Coronary artery (tissue), 2 donors: ENCODE measurements at regions not wholly inside any gene's neighbourhood (a gene's known extent, or its start where the extent isn't known, plus 50 kb on each side); places are given as distances from the start of the nearest gene placed in this dataset.

Experiments used
- DNase-seq: peaks from one replicate; pipeline ENCODE4 v3.0.0-alpha.2; 2017; ENCODE audit warnings: low spot score
- H3K27ac ChIP-seq, 2 donors: fragments of 200-600 bp; sonication (generic); one replicate each; pipeline ENCODE4 v1.5.1; 2016 to 2019
- H3K4me3 ChIP-seq: fragments of 200-600 bp; sonication (generic); 2 replicates; pipeline ENCODE4 v1.5.1; 2016; ENCODE audit warnings: mild to moderate bottlenecking, moderate library complexity
- CTCF ChIP-seq: fragments of 200-600 bp; sonication (generic); IDR thresholded peaks from one replicate; pipeline ENCODE4 v1.5.1; 2019; ENCODE audit warnings: antibody characterized with exemption

GRCh38 chr14:65853407-65853955 is 441.0 kb downstream of the FUT8 start:
- no peak for TF ChIP-seq CTCF
- no peak for DNase-seq
- no peak overlapping the region for H3K27ac ChIP-seq
- H3K4me3 ChIP-seq: no peak overlapping the region

- H3K4me3 ChIP-seq: no peak overlapping the region
- no peak for DNase-seq
- no peak for TF ChIP-seq CTCF
- no peak overlapping the region for H3K27ac ChIP-seq
These were observed 441.7 kb downstream of the FUT8 start for GRCh38 chr14:65854215-65854614.

GRCh38 chr14:65860956-65861611 is 448.6 kb downstream of the FUT8 start:
- no peak overlapping the region for H3K27ac ChIP-seq
- TF ChIP-seq CTCF: no peak
- no peak for DNase-seq
- H3K4me3 ChIP-seq: no peak overlapping the region

- Histone ChIP-seq H3K4me3 (no peak overlapping the region), H3K27ac (no peak overlapping the region)
- DNase-seq: no peak
- no peak for TF ChIP-seq CTCF
These were observed 452.0 kb downstream of the FUT8 start for GRCh38 chr14:65864549-65864948.

- no peak for DNase-seq
- no peak overlapping the region for H3K4me3 ChIP-seq
- no peak for TF ChIP-seq CTCF
- no peak overlapping the region for H3K27ac ChIP-seq
These were observed 452.5 kb downstream of the FUT8 start for GRCh38 chr14:65864984-65865383.

GRCh38 chr14:65866448-65866847 is 453.9 kb downstream of the FUT8 start:
- Histone ChIP-seq H3K27ac (no peak overlapping the region), H3K4me3 (no peak overlapping the region)
- TF ChIP-seq CTCF: no peak

GRCh38 chr14:65866886-65867285 is 454.4 kb downstream of the FUT8 start:
- no peak for DNase-seq
- H3K27ac ChIP-seq: no peak overlapping the region
- no peak for TF ChIP-seq CTCF
- no peak overlapping the region for H3K4me3 ChIP-seq

More at GRCh38 chr14:65866448-65866847, 453.9 kb downstream of the FUT8 start:
- no peak for DNase-seq
